GM19395 (cell line): ENCODE measurements at regions not wholly inside any gene's neighbourhood (a gene's known extent, or its start where the extent isn't known, plus 50 kb on each side); places are given as distances from the start of the nearest gene placed in this dataset.

Experiments
- ATAC-seq: cut with Tn5 transposase; IDR thresholded peaks from one replicate; pipeline ENCODE4 v1.9.1; 2021; ENCODE audit warnings: mild to moderate bottlenecking, moderate library complexity; ENCODE audit not compliant: unreplicated experiment

DNA sequence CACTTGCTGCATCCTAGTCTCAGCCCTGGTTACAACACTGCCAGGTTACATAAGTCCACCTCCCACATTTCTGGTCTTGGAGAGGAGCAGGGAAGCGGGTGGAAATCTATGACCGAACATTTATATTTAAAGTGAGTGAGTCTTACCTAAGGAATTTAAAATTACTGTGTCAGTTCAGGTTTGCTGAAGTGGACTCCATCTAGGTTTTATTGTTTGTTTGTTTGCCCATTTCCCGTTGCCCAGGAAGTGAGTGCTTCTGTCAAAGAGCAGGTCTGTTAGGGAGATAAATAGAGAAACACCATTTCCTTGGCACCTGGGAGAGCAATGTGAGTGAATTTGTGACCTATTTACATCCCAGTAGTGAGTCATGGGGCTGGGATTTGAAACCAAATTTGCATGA lies 179.5 kb downstream of the KIF4B start:
- ATAC-seq, result no peak

DNA sequence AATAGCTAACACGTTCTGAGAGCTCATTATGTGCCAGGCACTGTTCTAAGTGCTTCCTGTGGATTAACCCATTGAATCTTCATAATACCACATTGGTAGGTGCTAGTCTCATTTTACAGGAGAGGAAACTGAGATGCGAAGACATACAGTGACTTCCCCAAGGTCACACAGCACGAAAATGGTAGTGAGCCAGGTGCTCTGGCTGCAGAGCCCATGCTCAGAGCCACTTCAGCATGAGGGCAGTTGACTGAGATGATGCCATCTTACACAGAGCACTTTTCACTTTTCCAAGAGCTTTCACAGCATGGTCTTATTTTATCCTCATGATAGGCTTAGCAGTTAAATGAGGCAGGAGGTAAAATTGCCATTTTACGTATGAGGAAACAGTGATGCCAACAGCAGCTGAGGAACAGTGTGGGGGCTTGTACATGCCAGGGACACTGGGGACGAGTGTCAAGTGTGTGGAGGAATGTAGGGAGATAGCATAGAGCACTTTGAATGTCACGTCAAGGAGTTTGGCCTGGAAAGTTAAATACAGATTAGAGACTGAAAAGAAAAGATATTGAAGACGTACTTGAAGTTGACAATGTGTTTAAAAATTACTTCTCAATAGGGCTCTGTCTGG lies 180.0 kb downstream of the KIF4B start:
- ATAC-seq, result no peak

DNA sequence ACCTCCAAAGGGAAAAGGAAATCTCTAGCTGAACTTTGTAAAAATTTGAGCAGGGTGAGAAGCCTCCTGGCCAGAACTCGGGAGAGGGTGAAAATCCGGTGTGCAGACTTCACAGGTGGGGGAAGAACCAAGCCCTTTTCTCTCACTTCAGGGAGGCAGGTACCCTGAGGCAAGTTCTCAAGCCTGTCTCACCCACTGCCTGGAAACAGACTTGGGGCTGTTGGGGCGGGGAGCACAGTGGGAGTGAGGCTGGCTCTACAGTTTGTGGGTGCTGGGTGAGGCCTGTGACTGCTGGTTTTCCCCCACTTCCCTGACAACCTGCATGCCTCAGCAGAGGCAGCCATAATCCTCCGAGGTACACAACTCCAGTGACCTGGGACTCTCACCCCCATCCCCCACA lies 187.1 kb downstream of the KIF4B start:
- ATAC-seq, result no peak

DNA sequence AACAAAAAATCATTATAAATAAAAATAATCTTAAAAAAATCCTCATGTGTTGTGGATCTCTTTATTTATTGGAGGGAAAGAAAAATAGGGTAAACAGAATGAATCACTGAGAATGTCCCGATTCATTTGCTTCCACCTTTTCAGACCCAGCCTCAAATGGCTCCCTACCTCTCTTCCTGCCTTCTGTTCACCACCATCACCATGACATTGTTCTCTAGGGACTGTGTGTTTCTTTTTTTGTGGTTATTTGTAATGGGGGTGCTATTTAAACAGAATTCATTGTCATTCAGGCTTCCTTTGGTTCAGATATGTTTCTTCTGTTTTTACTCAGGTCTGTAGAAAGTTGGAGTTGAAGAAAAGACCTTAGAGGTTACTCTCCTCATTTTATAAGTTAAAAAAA lies 198.2 kb downstream of the KIF4B start:
- ATAC-seq, result no peak

DNA sequence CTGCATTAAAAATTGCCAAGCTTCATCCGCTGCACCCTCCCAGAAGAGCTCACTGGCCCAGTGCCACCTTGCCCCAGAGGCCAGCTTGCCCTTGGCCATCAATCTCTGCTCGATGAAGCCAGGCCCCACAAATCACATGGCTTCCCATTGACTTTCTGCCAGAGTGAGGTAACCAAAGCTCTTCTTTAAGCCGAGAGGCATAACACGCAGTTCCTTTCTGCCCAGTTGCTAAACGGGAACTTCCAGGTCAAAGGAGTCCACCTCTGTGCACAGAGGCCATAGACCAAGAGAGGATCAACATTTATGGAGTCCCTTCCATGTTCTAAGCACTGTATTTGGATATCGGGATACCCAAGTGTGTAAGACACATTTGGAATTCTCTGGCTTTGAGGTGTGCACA lies 208.8 kb downstream of the KIF4B start:
- no peak for ATAC-seq

DNA sequence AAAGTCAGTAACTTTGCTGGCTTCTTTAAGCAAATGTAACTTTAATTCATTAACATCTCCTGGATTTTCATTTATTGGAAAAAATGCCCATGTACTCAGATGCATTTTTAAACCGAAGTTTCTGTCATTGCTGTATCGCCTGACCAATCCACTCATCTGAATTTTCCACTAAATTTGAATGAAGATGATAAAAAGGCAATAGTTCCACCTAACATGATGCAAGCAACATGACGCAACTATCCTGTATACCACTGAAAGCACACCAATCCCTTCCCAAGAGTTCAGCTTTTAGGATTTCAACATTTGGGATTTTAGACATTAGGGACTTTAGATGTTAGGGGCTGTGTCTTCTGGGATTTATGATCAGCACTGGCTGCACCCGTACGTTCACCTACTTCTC lies 215.6 kb downstream of the KIF4B start:
- no peak for ATAC-seq

DNA sequence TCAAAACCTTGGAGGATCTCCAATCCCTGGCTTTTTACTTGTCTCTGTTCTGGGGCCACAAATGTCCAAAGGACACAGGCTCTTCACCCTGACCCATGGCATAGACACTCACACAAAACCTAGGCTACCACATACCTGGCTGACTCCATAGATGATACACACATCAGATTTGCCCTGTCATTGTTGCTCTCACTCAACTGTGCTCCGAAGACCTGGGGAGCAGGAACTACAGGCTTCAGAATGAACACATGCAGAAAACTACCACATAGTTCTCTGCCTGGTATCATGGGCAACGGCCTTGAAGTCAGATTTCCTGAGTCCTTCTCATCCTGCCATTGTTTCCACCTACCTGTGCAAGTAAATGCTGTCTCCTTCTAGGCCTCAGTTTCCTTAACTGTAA lies 226.2 kb downstream of the KIF4B start:
- ATAC-seq, result no peak

DNA sequence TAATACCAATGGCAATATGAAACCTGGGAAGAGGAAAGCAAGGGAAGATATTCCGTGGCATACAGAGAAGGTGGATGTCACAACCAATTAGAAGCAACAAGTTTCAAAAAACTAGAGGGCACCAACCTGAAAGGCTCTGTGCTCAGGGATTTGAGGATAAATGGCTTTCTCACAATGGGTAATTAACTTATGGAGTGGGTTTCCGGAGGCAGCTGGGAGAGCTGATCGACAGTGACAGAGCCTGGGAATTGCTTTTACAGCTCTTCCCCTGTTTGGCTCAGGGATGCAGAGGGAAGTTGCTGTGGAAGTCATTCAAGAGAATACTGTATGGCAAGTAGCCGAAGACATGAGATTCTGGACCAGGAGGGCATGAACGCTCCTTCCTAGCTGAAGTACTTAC lies 237.0 kb downstream of the KIF4B start:
- ATAC-seq, result no peak

DNA sequence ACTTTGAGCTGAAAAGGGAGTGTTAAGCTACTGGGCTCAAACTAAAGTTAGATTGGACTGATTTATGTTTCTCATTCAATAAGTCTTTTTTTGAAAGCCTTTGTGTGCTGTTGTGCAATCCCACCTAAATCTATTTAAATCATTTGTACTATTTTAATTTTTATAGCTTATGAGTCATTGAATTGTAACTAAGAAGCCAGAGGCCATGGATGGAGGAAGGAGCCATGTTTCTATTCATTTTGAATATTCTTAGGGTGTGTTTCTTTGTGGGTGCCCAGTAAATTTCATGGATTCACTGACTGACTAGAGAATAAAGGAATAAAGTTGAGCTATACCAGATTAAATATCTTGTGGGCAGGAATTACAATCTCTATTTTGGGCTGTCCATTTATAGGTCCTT lies 238.5 kb downstream of the KIF4B start:
- ATAC-seq, result no peak

DNA sequence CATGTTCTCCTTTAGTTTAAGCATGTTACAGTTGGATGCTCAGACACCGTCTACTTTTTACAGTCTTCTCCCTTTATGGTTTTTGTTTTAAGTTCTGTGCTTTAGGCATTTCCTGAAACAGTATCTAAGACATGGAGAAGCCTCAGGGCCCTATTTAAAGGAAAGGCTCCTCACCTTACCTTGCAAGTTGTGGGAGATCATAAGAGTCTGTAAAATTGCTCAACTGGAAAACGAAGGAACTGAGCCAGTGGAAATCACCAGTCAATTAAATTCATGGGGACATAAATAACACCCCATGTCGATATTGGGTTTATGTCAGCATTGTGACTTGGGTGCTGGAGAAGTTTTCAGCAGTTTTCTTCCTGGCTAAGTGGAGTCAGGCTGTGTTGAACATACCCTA lies 239.2 kb downstream of the KIF4B start:
- ATAC-seq, result no peak

DNA sequence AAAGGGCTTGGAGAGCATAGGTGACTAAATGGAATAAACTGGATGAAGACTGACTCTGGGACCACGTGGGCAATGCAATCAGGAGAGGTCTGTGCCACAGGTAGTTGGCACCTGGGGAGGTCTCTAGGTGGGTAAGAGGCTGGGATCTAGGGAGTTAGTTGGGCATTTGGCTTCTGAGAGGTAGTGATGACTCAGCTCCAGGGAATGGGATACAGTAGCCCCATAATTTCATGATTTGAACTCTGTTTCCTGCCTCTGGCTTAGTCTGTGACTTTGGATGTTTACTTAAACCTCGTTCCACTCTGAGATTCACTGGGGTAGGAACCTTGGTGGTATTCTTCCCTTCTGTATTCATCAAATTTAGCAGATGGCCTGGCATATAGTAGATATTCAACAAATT lies 240.8 kb downstream of the KIF4B start:
- no peak for ATAC-seq

DNA sequence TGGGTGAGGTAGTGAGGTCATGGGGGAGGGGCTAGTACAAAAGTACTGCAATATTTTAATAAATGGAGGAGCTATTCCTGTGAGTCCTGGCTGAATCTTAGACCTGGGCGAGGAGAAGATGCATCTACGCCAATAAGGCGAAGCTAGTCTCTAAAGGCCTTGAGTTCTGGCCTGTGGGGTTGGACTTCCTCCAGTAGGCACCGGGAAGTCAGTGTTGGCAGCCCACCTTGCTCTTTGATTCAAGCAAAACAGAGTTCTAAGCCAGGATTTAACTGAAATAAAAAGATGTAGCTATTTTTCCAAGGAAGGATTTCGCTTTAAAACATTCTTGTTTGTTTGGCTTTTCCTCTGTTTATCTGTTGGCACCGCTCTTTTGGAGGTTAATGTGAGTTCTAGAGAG lies 244.6 kb downstream of the KIF4B start:
- ATAC-seq, result no peak

DNA sequence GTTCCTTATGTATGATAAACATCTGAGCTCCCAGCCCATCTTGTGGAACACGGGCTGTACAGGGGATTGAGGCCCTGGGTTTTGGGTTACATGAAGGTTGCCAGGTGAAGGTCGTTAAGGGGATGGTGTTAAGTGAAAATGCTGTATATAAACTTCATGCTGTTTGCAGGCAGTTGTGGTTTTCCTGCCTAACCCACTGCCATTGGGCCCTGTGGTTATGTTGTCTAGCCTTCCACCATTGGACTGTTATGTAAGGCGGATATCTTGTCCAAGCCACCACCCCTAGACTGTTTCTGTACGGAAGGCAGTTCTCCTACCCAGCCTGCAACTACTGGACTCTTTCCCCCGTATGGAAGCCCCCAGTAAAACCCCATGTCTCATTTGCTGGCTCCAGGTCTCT lies 246.1 kb downstream of the KIF4B start:
- no peak for ATAC-seq

DNA sequence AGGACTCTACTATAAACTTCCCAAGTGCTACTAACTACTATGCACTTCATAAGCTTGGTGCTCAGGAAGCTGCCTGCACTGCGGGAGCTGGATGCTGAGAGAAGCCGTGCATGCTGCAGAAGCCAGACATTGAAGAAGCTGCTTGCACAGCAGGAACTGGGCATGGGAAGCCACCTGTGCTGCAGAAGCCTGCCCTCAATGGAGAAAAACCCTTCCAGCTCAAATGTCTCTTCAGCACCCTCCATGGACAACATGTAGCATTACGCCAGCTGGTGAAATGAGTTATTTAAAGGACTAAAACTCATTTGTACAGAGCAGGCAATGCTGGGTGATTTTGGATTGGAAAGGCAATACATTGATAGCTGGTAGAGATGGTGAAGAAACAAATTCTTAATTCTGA lies 247.2 kb downstream of the KIF4B start:
- ATAC-seq, result no peak

DNA sequence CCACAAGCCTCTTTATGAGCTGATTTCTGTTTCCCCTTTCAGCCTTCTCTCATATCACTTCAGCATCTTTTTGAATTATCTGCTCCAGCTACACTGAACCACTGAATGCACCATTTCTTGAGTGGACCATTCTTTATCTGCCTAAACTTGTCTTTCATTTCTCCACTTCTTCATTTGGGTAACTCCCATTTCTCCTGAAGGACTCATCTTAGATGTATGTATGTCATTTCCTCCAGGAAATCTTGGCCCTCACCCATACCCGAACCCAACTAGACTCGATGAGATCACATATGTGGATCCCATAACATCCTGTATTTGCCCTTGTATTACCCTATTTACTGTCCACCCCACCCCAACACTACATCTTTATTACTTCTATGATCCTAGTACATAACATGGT lies 249.8 kb downstream of the KIF4B start:
- no peak for ATAC-seq

DNA sequence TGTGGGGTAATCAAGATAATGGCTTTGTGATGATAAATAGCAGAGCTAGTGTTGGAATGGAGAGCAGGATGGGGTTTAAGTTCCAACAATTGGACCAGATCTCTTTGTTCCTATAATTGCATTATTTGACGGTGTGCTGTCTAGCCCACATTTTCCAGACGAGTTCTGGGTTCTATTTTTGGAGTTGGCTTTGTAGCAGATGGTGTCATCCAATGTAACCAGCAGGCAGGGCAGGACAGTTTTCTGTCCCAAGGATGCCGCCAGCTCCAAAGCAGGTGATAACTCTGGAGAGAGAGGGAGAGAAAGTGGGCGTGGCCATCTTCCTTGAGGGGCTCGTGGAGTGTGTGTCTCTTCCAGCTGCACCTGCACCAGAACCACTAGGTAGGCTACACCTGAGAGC lies 251.3 kb downstream of the KIF4B start:
- no peak for ATAC-seq

DNA sequence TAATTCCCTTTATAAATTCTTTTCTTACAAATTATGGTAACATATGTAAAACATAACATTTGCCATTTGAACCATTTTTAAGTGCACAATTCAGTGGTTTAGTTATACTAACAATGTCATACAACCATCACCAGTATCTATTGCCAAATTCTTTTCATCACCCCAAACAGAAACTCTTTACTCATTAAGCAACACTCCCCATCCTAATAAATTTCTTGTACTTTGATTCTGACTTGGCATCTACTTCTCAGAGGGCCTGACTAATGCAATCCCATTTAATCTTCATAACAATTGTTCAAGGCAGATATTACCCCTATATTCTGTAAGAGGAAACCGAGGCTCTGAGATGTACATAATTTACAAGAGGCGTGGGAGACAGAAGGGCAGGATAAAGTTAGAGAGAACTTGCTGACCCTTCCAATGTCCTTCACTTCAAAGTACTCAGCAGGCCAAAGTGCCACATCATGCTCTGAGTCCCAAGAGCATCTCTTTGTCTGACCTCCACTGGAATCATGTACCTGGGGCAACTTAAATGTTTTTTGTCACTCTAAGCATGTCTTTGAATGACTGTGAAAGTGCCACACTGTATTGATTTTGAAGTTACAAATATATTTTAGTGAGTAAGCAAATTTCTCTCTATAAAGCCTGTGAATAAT lies 255.3 kb downstream of the KIF4B start:
- ATAC-seq, result no peak

DNA sequence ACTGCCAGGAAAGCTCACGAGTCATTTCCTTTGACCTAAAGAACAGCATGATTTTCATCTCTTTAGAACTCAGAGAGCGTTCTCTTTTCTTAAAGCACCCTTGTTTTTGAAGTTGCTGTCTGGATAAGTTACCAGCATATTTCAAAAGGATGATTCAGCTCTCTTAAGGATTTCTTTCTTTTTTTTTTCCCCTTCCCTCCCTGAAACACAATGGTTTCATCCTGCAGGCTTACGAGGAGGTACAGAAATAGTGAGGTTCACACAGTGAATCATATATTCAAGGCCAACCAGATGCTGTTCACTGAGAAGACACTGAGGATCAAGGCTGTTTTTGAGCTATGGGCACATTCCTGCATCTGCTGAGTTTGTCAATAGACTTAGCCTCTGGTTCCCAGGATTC lies 257.2 kb downstream of the KIF4B start:
- no peak for ATAC-seq

DNA sequence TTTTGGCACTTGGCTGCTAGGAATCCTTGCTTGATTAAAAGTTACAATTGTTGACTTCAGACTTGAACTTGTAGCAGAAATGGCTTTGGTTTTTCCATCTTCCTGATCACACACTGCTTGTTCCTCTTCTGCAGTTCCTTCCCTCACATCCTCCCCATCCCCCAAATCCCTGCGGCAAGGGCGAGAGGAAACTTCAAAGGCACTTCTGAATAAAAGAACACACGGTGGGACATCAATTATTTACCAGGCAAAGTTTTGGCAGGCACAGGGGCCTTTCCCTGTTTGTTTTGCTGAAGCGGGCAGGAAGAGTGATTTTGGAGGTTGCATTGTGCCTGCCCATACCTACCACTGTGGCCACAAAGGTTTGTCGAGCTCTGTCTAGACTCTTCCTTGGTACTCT lies 260.9 kb downstream of the KIF4B start:
- ATAC-seq, result no peak

DNA sequence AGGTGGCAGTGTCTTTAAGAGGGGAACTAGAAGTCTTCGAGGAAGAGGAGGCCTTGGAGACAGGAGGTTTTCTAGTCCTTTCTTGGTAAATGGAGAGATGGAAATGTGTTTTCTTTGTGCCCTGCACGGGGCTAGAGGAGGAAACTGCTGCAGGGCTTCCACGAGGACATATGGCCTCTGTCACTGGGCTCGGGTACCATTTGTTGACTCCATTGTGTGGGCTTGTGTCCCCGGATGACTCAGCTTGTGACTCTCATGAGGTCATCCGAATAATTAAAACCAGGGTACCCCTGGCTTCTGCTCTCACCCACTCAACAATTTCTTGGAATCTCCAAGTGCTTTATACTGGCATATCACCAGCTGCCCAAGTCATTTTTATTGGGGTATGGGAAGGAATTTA lies 261.7 kb downstream of the KIF4B start:
- ATAC-seq, result no peak

DNA sequence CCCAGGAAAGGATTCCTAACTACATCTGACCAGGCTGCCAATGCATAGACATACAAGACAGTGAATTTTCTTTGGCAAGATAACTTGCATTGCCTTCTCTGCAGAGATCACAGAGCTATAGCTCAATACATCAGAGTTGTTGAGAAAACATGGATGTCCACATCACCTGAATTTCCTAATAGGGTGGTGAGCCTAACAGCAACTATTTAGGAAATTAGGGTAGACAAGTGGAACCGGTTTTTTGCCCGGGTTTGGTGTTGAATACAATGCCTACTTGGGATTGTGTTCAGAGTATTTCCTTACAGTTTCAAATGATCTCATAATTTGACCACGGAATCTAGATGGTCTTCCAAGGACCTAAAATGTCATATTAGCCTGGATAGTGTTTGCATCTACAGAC lies 262.7 kb downstream of the KIF4B start:
- no peak for ATAC-seq

DNA sequence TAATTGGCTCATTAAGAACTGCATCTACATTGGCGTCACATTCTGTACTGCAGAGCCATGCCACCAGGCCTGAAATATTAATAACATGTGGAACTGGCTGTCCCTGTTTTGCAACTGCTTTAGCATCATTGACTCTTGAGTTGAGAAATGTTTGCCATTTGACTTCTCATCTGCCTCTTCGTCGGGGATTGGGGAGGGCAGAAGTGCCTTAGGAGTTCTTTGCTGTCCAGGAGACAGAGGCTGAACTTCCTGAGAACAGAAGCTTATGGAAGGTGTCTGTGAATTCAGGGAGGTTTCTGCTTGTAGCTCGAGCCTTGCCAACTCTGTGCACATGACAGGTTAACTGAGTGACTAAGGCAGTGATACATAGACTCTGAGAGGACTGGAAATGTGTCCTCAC lies 265.0 kb downstream of the KIF4B start:
- ATAC-seq, result no peak

DNA sequence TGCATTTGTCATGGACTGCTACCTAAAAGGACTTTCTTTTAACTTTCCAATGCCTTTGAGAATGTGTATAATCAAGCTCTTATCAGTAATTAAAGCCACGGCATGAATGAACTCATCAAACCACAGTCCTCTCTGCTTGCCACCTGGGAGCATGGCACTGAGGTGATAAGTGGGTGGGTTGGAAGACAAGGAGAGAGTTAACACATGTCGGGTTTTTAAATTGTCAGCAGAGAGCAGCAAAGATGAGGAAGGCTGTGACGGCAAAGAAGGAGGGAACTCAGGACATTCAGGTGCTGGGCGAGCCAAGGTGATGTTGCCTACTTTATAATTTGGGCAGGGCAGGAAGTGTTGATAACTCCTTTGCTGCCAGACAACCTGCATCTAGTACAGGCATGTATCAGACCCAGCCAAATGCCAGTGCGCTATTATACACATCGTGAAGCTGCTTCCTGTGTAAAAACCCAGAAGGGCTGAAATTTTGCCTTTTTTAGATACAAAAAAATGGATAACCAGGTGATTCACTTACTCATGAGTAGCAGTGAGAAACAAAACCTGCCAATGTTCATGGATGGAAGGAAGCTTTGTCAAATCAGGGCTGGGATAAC lies 269.1 kb downstream of the KIF4B start:
- no peak for ATAC-seq
